NCI-H446 treated with DMSO at 0.1 percent for 48 hours (cell line): ENCODE measurements at regions not wholly inside any gene's neighbourhood (a gene's known extent, or its start where the extent isn't known, plus 50 kb on each side); places are given as distances from the start of the nearest gene placed in this dataset.

Source experiments
- DNase-seq: peaks from one replicate; lab custom pipeline; 2025; lab: John Stamatoyannopoulos, UW

GRCh38 chr2:108067820-108068405 is 81.6 kb downstream of the SLC5A7 start:
- DNase-seq, result no peak

DNA sequence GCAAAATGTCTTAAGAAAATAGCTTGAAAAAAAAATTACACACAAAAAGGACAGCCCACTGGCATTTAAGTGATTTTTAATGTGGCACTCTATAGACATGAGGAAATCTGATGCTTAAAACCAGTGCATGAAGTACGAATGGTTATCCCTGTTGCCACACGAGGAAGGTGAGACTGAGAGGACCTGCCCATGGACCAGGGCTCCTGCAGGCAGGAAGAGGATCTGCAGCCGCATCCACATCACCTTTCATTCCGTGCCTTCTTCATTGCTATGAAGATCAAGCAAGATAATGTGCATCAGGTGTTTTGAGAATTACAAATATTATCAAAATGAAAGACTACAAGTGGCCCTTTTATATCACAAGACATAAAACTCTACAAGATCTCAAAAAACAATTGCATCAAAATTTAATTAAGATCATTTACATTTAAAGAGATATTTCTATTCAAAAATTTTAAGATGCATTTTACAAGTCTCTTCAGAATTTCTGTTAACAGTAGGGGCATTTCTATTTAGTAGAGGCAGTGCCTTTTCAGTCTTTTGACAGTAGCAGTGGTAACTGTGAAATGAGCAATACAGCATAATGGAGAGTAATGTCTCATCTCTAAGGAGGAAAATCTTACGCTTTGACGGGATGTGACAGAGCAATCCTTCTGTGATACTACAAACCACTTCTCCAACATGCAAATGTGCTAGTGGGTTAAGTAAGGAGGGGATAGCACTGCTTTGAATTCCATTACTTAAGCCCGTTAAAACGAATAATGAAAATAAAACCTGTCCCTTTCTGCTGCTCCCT is 83.4 kb downstream of the SLC5A7 start:
- DNase-seq, result no peak

DNA sequence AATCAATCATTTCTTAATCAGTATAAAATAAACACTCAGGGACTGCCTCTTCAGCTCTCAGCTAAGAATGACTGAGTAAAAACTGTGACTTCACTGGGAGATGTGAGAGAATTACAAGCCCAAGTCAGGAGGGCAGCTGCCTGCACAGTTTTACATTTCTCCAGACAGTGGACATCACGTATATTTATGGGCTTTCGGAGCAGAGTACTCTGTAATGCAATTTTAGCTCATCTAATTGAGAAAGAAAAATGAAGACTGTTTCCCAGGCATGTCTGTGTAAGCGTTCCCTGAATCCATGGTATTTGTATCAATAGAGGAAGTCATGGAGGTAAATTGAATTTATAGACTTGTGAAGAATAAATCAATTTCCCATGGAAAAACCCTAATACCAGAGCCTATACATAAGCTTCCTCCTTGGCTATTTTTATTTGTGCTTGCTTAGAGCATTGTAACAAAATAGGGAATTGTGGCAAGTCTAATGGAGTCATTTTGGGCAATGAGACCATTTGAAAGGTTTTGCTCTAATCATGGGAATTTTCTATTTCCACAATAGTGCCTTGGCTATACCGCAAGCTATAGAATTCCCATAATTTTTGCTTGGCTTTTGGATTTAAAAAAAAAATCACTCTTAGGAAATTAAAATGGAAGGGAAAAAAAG is 87.2 kb downstream of the SLC5A7 start:
- DNase-seq, result no peak

GRCh38 chr2:108074150-108074549 is 87.8 kb downstream of the SLC5A7 start:
- DNase-seq, result no peak

- DNase-seq, result no peak
These were observed 88.6 kb downstream of the SLC5A7 start for GRCh38 chr2:108074946-108075345.

GRCh38 chr2:108076527-108076926 is 90.2 kb downstream of the SLC5A7 start:
- no peak for DNase-seq

DNA sequence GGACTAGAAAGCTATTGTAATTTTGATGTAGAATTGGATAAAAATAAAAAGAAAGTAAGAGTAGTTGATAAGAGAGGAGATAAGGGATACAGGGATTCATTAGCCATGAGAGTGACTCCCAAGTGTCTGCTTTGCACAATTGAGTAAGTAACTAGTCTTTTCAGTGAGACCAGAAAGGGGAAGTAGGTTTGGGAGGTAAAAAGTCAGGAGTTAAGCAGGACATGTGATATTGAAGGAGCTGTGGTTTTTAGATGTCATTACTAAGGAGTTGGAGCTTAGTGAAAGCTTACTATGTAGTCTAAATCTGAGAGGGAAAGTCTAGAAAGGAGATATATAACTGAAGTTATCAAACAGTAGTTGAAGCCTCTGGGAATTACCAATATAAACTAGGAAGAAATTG is 93.4 kb downstream of the SLC5A7 start:
- no peak for DNase-seq

GRCh38 chr2:108080177-108080576 is 93.9 kb downstream of the SLC5A7 start:
- no peak for DNase-seq

DNA sequence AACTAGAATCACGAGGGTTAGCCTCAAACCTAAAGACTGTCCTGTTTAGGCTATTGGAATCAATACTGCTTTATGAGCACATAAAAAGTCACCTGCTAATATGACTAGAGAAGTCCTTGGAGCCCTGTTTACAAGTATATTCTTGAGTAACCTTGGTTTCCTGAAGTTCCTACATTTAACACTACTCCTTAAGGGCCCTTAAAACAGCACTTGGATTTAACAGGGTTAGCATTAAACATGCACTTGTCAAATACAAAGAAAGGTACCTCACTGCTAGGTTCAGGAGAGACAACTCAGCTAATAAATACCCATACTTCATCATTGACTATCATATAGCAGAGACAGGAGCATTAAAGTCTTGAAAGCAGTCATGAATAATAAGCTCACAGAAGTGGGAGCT is 96.7 kb downstream of the SLC5A7 start:
- DNase-seq, result no peak

- no peak for DNase-seq
These were observed 98.0 kb downstream of the SLC5A7 start for GRCh38 chr2:108084311-108084710.

DNA sequence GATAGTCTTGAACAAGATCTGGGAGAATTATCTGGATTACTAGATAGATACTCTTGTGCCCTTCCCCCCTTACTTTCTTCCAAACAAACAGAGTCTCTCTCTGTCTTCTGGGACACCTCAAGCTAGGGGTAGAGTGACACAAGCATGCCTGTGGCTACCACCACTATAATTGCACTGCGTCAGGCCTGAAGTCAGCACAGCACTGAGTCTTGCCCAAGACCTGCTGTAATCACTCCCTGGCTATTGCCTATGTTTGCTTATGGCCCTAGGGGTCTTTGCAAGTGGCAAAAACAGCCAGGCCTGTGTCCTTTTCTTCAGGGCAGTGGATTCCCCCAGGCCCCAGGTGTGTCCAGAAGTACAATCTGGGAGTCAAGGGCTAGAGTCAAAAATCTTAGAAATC is 106.6 kb downstream of the SLC5A7 start:
- no peak for DNase-seq

DNA sequence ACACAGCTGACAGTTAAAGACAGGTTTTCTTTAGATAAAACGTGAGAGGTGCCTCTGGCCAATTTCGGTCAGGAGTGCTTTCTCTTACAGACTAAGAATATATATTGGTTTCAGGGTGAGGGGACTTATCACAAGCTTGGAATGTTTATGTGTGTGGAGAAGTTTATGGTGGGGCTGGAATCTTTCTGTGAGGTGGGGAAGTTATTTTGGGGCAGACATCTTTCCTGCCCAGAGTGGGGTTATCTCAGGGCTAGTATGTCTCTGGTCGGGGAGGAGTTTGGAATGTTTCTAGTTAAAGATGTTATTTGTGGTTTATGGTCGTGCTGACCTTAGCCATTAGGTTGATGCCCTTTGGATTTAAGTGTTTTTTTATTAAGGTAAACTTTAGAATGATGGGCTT is 115.2 kb downstream of the SLC5A7 start:
- DNase-seq, result no peak

- no peak for DNase-seq
These were observed 120.4 kb downstream of the SLC5A7 start for GRCh38 chr2:108106731-108107130.

- no peak for DNase-seq
These were observed 125.6 kb downstream of the SLC5A7 start for GRCh38 chr2:108111936-108112335.

DNA sequence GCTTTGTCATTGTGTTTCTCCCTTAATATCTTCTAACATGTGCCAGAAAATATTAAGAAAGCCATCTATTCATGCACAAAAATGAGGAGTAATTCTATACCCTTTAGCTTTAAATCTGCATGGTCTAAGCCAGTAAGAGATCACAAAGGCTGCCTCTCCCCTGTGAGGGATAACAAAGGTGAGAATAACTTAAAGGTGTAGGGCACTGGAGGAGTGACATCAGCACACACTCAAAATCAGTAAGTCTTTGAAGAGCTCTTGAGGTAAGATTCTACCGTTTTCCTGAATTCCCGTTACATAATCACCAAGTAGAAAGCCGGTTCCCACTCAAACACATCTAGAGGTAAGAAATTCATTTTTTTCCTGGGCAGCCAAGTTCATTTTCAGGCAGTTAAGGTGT is 123.9 kb upstream of the SULT1C3 start:
- DNase-seq, result no peak

DNA sequence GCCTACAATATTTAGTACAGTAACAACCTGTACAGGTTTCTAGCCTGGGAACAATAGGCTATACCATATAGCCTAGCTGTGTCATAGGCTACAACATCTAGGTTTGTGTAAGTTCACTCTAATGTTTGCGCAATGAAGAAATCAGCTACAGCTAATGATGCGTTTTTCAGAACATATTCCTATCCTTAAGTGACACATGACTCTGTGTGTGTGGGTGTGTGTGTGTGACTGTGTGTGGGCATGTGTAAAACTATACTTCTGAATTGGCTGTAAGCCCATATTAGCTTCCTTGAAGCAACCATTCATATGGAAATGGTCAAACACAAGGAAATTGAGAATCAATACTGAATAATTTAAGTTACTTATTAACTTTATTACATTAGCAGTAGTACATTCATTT is 120.8 kb upstream of the SULT1C3 start:
- no peak for DNase-seq

DNA sequence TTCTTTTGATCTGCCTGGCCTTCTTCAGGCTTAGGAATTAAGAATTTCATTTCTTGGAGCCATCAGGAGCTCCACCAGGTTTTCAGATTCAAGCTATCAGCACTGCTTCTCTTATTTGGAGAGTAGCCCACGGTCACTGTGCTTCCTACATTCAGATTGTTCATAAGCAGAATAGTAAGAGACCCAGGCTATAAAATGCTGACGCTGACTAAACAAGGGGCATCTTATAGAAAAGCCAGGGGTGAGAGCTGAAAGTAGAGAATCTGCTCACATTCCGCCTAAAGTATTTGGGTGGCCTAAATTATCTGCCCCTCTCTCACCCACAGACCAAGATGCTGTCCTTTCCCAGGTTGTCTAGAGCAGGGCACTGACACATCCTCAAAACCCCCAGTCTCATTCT is 120.3 kb upstream of the SULT1C3 start:
- DNase-seq, result no peak

DNA sequence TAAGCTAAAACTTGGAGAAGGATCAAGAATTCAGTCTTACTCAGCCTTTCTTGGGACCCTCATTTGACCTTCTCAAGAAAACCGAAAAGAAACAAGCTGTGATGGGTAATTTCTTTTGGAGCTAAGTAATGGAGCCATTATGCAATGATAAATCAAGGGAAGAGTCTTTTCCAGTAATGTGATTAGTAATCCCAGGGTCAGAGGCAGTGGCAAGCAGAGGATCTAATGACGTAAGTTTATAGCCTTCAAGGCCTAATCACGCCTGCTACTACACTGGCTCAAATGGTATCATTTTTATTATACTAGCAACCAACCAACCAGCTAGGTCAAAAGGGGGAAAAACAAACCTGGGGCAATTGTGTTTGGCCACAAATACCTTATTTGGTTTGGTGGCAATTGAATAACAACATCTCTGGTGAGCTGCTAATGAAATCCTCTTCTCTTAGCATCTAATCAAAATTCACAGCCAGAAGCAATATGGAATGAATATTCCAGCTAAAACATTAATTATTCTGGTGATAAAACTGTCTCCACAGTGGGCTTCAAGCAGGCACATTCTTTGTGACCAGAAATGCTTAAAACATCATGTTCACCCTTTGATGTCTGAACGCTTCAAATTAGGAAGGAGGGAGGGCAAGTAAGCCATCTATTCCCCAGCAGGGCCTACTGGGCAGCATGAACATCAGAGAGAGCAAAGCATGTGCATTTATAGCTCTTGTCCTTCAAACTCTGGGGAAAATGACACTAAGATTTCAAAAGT is 114.9 kb upstream of the SULT1C3 start:
- no peak for DNase-seq

DNA sequence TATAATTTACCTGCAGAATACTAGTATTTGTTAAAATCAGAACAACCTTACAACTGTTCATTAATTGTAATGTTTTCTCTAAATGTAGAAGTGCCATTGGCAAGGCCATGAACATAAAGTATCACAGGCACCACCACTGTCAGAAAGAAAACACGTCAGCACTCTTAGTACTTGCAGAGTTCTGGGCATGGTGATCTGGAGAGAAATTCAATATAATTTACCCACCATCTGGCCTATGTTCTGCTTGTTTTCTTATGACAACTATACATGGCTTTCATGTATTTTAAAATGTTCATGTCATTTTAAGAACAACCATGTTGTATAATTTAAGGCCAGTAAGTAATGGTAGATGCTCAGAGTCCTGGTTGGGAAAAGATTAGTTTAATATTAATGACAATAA is 114.2 kb upstream of the SULT1C3 start:
- no peak for DNase-seq

DNA sequence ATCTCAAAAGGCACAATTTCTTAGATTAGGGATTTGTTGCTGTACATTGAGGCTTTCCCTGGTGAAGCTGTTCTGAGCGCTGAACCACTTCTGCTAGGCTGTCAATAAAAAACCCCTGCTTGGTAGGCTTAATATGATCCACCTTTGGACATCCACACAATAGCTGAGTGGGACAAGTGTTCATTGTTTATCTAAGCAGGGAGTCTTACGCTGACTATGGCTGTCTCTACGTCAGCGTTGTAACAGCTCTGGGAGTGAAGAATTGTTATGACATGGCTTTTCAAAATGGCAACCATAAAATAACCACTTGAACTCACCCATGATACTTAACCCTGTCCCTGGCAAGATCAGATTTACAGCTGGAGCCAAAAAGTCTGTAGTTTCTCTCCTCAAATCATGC is 111.5 kb upstream of the SULT1C3 start:
- DNase-seq, result no peak

GRCh38 chr2:108129636-108130035 is 110.1 kb upstream of the SULT1C3 start:
- DNase-seq, result no peak

- DNase-seq, result no peak
These were observed 106.3 kb upstream of the SULT1C3 start for GRCh38 chr2:108133457-108133856.

- DNase-seq, result no peak
These were observed 100.2 kb upstream of the SULT1C3 start for GRCh38 chr2:108139521-108139920.
